BLaER1 (cell line): ENCODE measurements at regions not wholly inside any gene's neighbourhood (a gene's known extent, or its start where the extent isn't known, plus 50 kb on each side); places are given as distances from the start of the nearest gene placed in this dataset.

Experiments
- H3K27ac ChIP-seq: shearing (Covaris generic); formaldehyde crosslinking; 2 replicates; pipeline ENCODE4 v1.8.1; 2022
- H3K27me3 ChIP-seq: shearing (Covaris generic); formaldehyde crosslinking; 2 replicates; pipeline ENCODE4 v1.8.1; 2022
- H3K36me3 ChIP-seq: shearing (Covaris generic); formaldehyde crosslinking; 2 replicates; pipeline ENCODE4 v1.8.1; 2022
- H3K4me1 ChIP-seq: shearing (Covaris generic); formaldehyde crosslinking; 2 replicates; pipeline ENCODE4 v1.8.1; 2022
- H3K4me2 ChIP-seq: shearing (Covaris generic); formaldehyde crosslinking; 2 replicates; pipeline ENCODE4 v1.8.1; 2022
- H3K4me3 ChIP-seq: shearing (Covaris generic); formaldehyde crosslinking; 2 replicates; pipeline ENCODE4 v1.8.1; 2022
- H3K9ac ChIP-seq: shearing (Covaris generic); formaldehyde crosslinking; 2 replicates; pipeline ENCODE4 v1.8.1; 2022
- H3K9me3 ChIP-seq: shearing (Covaris generic); formaldehyde crosslinking; 2 replicates; pipeline ENCODE4 v1.8.1; 2022
- H4K20me1 ChIP-seq: shearing (Covaris generic); formaldehyde crosslinking; 2 replicates; pipeline ENCODE4 v1.8.1; 2022
- Cebpa-rat ChIP-seq: shearing (Covaris generic); IDR thresholded peaks from 2 replicates; pipeline ENCODE4 v1.8.1; 2022

GRCh38 chr6:117018771-117019170 lies 141.7 kb downstream of the RFX6 start:
- H4K20me1 ChIP-seq, result no peaks in the 10 kb centered on the region
- TF ChIP-seq Cebpa-rat, result no peak

GRCh38 chr6:117022774-117023173 lies 145.7 kb downstream of the RFX6 start:
- no peaks in the 10 kb centered on the region for H4K20me1 ChIP-seq
- no peaks in the 10 kb centered on the region for H3K4me1 ChIP-seq
- no peak overlapping the region for H3K4me2 ChIP-seq
- H3K27ac ChIP-seq, result no peak overlapping the region
- H3K9me3 ChIP-seq, result no peaks in the 10 kb centered on the region
- no peak for TF ChIP-seq Cebpa-rat
- H3K4me3 ChIP-seq, result no peak overlapping the region
- H3K36me3 ChIP-seq, result no peaks in the 10 kb centered on the region
- no peaks in the 10 kb centered on the region for H3K27me3 ChIP-seq
- H3K9ac ChIP-seq, result no peak overlapping the region

More at GRCh38 chr6:117018771-117019170, 141.7 kb downstream of the RFX6 start:
- Histone ChIP-seq H3K4me2 (no peak overlapping the region), H3K4me3 (no peak overlapping the region), H3K27me3 (no peaks in the 10 kb centered on the region), H3K9ac (no peak overlapping the region), H3K9me3 (no peaks in the 10 kb centered on the region), H3K4me1 (no peaks in the 10 kb centered on the region), H3K27ac (no peak overlapping the region), H3K36me3 (no peaks in the 10 kb centered on the region)

- H3K27ac ChIP-seq, result no peak overlapping the region
- H3K36me3 ChIP-seq, result no peaks in the 10 kb centered on the region
- no peak overlapping the region for H3K4me2 ChIP-seq
- no peaks in the 10 kb centered on the region for H3K27me3 ChIP-seq
- no peaks in the 10 kb centered on the region for H4K20me1 ChIP-seq
- TF ChIP-seq Cebpa-rat, result no peak
- no peak overlapping the region for H3K4me3 ChIP-seq
- H3K4me1 ChIP-seq, result no peaks in the 10 kb centered on the region
- no peaks in the 10 kb centered on the region for H3K9me3 ChIP-seq
- no peak overlapping the region for H3K9ac ChIP-seq
These were observed 148.3 kb downstream of the RFX6 start for GRCh38 chr6:117025310-117025709.

- no peaks in the 10 kb centered on the region for H3K4me1 ChIP-seq
- H3K27ac ChIP-seq, result no peak overlapping the region
- no peaks in the 10 kb centered on the region for H4K20me1 ChIP-seq
- no peaks in the 10 kb centered on the region for H3K36me3 ChIP-seq
- TF ChIP-seq Cebpa-rat, result no peak
- no peak overlapping the region for H3K4me2 ChIP-seq
- no peaks in the 10 kb centered on the region for H3K27me3 ChIP-seq
- no peaks in the 10 kb centered on the region for H3K9me3 ChIP-seq
- no peak overlapping the region for H3K4me3 ChIP-seq
- H3K9ac ChIP-seq, result no peak overlapping the region
These were observed 151.2 kb downstream of the RFX6 start for GRCh38 chr6:117028256-117028655.

- Histone ChIP-seq H3K4me3 (no peak overlapping the region), H3K27ac (no peak overlapping the region), H3K9ac (no peak overlapping the region), H3K9me3 (no peaks in the 10 kb centered on the region), H3K4me1 (no peaks in the 10 kb centered on the region), H3K27me3 (no peaks in the 10 kb centered on the region), H3K36me3 (no peaks in the 10 kb centered on the region), H3K4me2 (no peak overlapping the region), H4K20me1 (no peaks in the 10 kb centered on the region)
- no peak for TF ChIP-seq Cebpa-rat
These were observed 157.5 kb downstream of the RFX6 start for GRCh38 chr6:117034547-117034946.

- H3K27ac ChIP-seq, result no peak overlapping the region
- no peaks in the 10 kb centered on the region for H3K4me1 ChIP-seq
- TF ChIP-seq Cebpa-rat, result no peak
- H3K4me2 ChIP-seq, result no peak overlapping the region
- no peak overlapping the region for H3K9ac ChIP-seq
- no peaks in the 10 kb centered on the region for H3K27me3 ChIP-seq
- no peaks in the 10 kb centered on the region for H3K36me3 ChIP-seq
- H3K4me3 ChIP-seq, result no peak overlapping the region
- no peaks in the 10 kb centered on the region for H4K20me1 ChIP-seq
- H3K9me3 ChIP-seq, result no peaks in the 10 kb centered on the region
These were observed 157.9 kb downstream of the RFX6 start for GRCh38 chr6:117034971-117035370.

- Histone ChIP-seq H4K20me1 (no peaks in the 10 kb centered on the region), H3K36me3 (no peaks in the 10 kb centered on the region), H3K4me2 (no peak overlapping the region), H3K9ac (no peak overlapping the region), H3K9me3 (no peaks in the 10 kb centered on the region), H3K27me3 (no peaks in the 10 kb centered on the region), H3K4me1 (no peaks in the 10 kb centered on the region), H3K27ac (no peak overlapping the region), H3K4me3 (no peak overlapping the region)
- no peak for TF ChIP-seq Cebpa-rat
These were observed 173.3 kb downstream of the RFX6 start for GRCh38 chr6:117050301-117050700.

GRCh38 chr6:117072134-117072533 lies 193.2 kb upstream of the VGLL2 start:
- Histone ChIP-seq H3K9me3 (no peaks in the 10 kb centered on the region; the same call in 1 of the 2 replicates), H4K20me1 (no peaks in the 10 kb centered on the region), H3K4me3 (no peak overlapping the region), H3K4me2 (no peak overlapping the region), H3K4me1 (no peaks in the 10 kb centered on the region), H3K27me3 (no peaks in the 10 kb centered on the region), H3K36me3 (no peaks in the 10 kb centered on the region), H3K27ac (no peak overlapping the region), H3K9ac (no peak overlapping the region)
- TF ChIP-seq Cebpa-rat, result no peak

- no peak overlapping the region for H3K27ac ChIP-seq
- no peaks in the 10 kb centered on the region for H3K27me3 ChIP-seq
- no peak overlapping the region for H3K9ac ChIP-seq
- no peak overlapping the region for H3K4me2 ChIP-seq
- H3K4me3 ChIP-seq, result no peak overlapping the region
- no peaks in the 10 kb centered on the region for H3K36me3 ChIP-seq
- TF ChIP-seq Cebpa-rat, result no peak
- no peaks in the 10 kb centered on the region for H4K20me1 ChIP-seq
- H3K9me3 ChIP-seq, result no peaks in the 10 kb centered on the region; the same call in 1 of the 2 replicates
- no peaks in the 10 kb centered on the region for H3K4me1 ChIP-seq
These were observed 192.6 kb upstream of the VGLL2 start for GRCh38 chr6:117072781-117073180.

GRCh38 chr6:117074672-117075071 lies 190.7 kb upstream of the VGLL2 start:
- no peaks in the 10 kb centered on the region for H3K4me1 ChIP-seq
- no peak for TF ChIP-seq Cebpa-rat
- no peak overlapping the region for H3K9ac ChIP-seq
- no peaks in the 10 kb centered on the region; the same call in 1 of the 2 replicates for H3K9me3 ChIP-seq
- no peaks in the 10 kb centered on the region for H4K20me1 ChIP-seq
- H3K27me3 ChIP-seq, result no peaks in the 10 kb centered on the region
- H3K27ac ChIP-seq, result no peak overlapping the region
- H3K4me2 ChIP-seq, result no peak overlapping the region
- no peak overlapping the region for H3K4me3 ChIP-seq
- no peaks in the 10 kb centered on the region for H3K36me3 ChIP-seq

GRCh38 chr6:117075218-117075617 lies 190.1 kb upstream of the VGLL2 start:
- H3K9ac ChIP-seq, result no peak overlapping the region
- no peak for TF ChIP-seq Cebpa-rat
- no peaks in the 10 kb centered on the region for H3K27me3 ChIP-seq
- no peaks in the 10 kb centered on the region for H3K36me3 ChIP-seq
- H3K4me3 ChIP-seq, result no peak overlapping the region
- no peaks in the 10 kb centered on the region for H3K4me1 ChIP-seq
- H3K9me3 ChIP-seq, result no peaks in the 10 kb centered on the region; the same call in 1 of the 2 replicates
- no peaks in the 10 kb centered on the region for H4K20me1 ChIP-seq
- H3K4me2 ChIP-seq, result no peak overlapping the region
- H3K27ac ChIP-seq, result no peak overlapping the region
